ENCODE measurements at regions not wholly inside any gene's neighbourhood (a gene's known extent, or its start where the extent isn't known, plus 50 kb on each side); places are given as distances from the start of the nearest gene placed in this dataset.
"Not testable (repeated sequence)": the region's sequence is repeated elsewhere in the genome, so short reads cannot be mapped to it uniquely, and the experiment has no call there.

DNA sequence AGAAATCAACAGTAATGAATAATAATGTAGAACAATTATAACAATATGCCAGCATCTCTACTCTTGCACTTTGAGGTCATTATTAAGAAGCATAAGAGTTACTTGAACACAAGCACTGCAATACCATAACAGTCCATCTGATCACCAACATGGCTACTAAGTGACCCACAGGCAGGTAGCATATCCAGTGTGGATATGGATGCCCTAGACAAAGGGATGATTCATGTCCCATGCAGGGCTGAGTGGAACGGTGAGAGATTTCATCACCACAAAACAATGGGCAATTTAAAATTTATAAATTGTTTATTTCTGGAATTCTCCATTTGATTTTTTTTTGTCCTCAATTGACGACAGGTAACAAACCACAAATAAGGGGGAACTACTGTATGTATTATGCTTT lies 107.7 kb upstream of the TSC22D2 start:
- no peak for DNase-seq

DNA sequence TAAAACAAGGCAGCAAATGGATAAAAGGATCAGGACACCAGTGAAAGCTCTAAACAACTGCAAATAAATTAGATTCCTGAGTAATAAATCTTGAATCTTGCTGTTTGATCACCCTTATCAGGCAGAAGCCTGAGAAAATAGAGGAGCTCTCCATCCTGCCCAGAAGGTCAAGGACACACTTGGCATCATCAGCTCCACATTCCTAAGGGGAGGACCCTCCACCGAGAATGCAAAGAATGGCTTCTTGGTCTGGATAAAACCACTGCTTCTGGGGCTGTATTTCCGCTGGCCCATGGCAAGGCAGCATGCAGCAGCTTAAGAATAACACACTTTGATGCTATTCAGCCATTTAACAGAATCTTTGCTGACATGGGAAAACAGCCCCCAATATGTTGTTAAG lies 108.9 kb upstream of the TSC22D2 start:
- no peak for DNase-seq

DNA sequence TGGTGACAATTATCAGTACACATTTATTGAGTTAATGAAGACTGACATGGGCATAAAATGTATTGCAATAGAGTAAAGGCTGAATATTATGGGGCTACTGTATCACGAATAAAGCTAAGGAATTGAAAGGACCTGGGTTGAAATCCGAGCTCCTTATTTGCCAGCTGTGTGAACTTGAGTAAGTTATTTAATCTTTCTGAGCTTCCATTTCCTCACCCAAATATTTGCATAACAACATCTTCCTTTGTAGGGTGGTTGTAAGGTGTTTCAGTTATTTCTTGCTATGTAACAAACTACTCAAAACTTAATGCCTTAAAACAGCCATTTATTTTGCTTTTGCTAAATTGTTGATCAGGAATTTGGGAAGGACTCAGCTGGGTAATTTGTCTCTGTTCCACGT lies 111.1 kb upstream of the TSC22D2 start:
- no peak for DNase-seq

DNA sequence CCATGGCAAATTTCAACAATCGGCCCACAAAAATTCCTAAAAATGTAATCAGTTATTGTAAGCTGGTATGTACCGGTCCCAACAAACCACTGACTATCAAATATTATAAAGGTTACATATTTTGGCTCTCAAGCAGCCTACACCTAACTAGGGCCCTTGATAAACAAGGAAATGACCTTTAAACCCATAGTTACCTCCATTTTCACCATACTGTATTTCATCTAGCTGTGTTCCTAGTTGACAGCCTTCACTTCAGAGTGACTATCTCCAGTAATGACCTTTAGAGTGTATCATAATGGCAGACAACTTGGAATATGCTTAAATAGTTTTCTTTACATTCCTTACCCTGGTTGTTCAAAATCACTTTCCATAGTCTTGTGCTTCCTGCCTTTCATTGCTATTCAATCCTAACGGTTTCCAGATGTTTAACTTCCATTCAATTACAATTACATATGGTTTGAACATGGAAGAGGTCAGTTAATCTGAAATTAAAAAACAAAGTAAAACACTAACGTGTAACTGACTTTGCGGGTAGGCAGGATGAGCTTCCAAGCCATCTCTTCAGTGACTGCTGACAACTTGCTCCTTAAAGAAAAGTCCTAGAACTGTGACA lies 111.9 kb upstream of the TSC22D2 start:
- DNase-seq: no peak

DNA sequence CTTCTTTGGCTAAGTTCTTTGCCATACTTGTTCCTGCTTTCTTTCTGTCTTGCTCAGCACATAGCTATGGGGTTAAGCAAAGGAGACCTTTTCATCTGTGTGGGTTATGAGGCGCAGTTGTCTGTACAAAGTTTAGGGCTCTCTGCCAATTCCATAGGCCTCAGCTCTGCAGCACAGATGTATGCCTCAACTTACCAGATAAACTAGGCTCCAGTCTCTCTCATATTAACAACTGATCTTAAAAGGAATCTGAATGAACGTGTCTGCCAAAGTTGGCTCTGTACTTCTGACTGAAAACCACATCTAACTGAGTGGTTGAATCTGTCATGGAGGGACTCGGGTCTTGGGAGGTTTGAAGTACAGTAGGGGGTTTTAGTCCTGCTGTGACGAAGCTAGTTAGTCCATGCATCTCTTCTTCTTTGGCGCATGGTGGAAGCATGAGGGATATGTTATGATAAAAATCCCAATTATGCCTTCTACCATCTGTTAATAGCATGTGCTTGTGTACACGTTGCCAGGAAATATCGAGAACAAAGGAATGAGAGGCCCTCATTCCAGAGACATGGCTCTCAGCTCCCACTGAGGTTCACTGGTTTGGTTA lies 114.6 kb upstream of the TSC22D2 start:
- no peak for DNase-seq

DNA sequence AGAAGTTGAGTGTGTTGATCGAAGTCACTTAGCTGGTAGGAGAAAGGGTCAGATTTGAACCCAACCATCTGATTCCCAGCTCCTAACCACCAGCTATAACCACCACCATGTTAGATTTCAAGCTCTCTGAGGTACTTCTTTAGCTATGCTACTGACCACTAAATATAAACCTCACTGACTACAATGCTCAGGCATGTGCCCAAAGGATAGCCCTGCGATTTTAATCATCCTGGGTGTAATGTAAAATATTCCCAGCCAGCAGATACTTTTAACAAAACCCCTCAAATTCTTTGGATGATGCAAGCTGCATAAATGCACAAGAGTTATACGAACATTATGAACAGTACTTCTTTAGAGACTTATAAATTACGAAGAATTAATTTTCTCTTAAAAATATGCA lies 115.2 kb upstream of the TSC22D2 start:
- DNase-seq: no peak

DNA sequence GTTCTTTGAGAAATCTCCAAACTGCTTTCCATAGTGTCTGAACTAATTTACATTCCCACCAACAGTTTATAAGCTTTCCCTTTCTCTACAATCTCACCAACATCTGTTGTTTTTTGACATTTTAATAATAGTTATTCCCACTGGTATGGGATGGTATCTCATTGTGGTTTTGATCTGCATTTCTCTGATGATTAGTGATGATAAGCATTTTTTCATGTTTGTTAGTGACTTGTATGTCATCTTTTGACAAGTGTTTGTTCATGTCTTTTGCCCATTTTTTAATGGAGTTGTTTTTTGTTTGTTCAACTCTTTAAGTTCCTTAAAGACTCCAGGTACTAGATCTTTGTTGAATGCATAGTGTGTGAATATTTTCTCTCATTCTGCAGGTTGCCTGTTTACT lies 116.6 kb upstream of the TSC22D2 start:
- no peak for DNase-seq

DNA sequence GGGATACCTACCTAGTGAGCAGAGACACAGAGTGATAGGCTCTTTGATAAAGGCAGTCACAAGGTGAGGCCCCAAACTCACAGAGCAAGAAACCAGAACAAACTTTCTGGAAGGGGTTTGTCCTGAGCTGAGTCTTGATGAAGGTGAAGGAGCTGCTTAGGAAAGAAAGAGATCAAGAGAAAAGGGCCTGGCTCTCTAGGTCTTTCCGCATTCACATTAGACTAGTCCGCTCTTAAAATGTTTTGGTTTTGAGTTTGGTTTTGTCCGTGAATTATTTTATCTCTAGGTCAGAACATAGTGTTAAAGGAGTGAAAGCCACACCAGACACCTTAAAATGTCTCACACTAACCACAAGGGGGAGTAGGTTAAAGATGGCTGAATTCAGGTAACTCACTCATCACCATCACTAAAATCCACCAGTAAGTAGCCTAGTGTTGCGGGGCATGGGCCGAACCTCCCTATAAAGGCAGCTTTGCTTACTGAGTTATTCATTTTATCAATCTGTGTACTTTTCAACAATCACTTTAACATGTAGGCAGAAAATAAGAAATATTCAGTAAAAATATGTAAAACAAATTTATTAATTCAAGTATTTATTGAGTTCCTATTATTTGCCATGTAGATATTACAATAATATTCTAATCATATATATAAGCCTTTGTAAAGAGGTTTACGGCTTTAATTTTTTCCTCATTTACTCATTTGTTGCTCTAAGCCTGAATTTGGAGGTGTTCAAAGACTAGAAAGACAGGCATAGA lies 121.5 kb upstream of the TSC22D2 start:
- DNase-seq: no peak

DNA sequence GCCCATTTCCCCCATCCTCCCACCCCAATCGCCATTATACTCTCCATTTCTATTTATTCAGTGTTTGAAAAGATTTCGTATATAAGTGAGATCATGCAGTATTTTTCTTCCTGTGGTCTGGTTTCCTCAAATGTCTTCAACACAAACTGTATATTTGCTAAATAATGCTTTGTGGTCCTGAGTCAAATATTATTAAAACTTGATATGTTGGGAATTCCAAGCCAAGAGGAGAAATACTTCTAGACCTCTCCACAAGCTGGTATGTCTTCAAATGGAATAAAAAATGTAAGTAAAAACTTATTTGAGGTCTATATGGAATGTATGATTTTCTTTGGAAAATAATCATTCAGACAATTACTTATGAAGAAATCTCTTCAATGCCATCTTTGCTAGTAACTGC lies 122.5 kb upstream of the TSC22D2 start:
- no peak for DNase-seq

DNA sequence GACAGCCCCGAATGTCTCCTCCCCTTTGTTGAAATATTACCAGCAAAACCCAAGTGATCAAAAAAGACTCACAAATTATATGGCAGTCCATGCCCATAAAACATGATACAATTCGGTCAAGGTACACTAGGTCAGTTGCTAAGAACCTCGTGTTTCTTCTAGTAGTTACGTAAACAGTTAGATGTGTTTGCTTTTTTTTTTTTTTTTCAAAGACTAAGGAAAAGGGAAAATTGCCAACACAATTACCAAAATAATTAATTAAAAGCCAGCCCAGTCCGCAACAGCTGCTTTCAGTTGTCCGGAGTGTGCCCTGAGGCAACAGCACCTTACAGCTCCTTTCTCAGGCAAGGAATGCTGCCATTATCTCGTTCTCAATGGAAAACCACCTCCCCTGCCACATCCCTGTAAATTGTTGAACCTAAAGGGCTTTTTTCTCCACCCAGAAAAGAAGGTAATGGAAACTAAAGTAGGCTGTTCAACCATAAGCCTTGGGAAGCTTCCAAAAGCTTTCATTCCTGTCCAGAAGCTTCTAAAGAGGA lies 129.2 kb upstream of the TSC22D2 start:
- no peak for DNase-seq

DNA sequence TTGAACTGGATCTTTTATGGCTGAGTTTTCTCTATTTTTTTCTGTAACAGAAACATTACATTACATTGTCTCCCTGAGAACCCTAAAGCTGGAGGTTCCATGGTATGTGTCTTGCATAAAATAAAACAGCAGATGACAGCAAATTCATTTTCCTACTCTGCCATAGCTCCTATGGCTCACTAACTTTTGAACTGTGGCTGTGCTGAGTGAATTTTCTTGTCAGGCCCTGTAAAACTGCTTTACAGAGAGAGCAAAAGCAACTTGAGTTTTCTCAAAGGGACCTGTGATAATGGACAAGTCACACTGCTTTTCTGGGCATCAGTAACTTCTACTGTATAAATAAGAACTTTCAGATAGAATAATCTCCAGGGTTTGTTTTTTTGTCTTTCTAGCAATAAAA lies 129.9 kb upstream of the TSC22D2 start:
- DNase-seq: no peak

DNA sequence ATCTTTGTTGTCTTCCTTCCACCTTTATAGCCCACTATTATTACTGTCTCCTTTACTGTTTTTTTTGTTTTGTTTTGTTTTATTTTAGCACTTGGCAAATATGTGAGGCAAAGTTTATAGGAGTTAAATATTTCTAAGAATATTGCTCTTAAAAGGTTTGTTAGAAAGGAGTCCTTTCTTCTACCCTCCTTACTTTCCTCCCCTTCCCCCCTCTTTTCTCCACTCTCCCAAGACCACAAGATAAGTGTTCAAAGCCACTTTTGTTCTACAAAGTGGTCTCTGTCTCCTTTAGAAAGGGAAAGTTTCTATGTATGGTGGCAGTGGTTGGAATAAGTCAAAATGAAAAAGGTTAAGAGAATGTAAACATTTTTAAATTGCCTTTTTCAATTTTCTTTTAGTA lies 130.7 kb upstream of the TSC22D2 start:
- no peak for DNase-seq

DNA sequence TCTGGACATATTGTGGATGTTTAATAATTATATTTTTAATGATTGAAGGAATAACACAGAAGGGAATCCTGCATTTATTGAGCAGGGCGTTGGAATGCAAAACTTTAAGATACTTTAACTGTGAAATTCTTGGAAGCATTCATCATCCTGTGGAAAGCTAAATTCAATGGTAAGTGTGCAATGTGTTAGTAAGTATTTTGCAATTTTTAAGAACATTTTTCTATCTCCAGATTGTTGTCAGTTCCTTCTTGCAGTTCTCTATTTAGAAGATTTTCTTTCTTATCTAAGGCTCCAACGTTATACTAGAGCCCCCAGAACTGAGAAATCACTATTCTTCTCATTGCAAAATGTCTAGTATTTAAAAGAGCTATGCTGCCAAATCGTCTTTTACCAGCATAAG lies 132.2 kb upstream of the TSC22D2 start:
- no peak for DNase-seq

DNA sequence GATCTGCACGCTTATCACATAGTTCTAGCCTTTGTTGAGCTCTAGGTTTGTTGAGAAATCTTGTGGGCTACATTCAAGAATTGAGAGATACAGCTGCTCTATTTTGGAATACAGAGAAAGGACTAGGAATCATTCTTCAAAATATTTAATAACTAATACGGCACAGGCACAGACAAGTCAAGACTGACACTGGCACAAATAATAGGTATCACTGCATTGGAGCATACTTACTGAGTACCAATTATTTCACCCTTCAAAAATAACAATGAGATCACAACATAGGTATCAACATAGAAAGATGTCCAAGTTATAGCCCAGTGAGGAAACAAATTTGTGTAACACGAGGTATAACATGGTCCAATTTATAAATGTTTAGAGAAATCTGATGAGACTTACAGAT lies 133.7 kb upstream of the TSC22D2 start:
- no peak for DNase-seq

DNA sequence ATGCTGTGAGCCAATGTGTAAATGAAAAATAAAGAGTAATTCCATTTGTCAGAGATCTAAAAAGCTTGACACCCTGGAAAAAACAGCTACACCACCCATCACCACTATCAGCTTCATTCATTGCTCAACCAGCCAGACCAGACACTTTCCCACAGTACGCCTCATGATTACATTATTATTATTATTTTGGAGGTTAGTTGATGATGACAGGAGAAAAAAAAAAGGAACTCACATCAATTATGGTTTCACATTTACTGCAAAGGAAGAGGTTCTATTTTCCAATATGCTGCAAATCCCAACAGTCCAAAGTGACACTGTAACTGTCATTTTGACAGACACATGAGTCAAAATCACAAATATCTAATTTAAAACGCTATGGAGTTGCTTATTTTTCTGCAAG lies 134.7 kb upstream of the TSC22D2 start:
- DNase-seq: no peak

DNA sequence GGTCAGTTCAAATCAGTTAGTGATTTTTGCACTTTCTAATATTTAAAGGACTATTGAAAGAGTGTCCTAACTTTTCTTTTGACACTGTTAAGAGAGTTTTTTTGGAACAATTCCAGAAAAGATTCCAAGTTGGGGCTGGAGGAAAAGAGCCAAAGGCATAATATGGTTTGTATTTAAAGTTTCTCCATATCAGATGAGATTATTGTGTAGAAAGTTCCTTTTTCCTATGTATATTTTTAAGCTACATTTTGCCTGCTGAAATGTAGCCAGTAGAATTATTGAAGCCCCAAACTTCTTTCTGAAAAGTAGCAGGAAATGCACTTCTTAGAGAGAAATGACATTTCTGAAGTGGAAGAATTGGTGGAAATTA lies 136.5 kb upstream of the TSC22D2 start:
- DNase-seq: no peak

DNA sequence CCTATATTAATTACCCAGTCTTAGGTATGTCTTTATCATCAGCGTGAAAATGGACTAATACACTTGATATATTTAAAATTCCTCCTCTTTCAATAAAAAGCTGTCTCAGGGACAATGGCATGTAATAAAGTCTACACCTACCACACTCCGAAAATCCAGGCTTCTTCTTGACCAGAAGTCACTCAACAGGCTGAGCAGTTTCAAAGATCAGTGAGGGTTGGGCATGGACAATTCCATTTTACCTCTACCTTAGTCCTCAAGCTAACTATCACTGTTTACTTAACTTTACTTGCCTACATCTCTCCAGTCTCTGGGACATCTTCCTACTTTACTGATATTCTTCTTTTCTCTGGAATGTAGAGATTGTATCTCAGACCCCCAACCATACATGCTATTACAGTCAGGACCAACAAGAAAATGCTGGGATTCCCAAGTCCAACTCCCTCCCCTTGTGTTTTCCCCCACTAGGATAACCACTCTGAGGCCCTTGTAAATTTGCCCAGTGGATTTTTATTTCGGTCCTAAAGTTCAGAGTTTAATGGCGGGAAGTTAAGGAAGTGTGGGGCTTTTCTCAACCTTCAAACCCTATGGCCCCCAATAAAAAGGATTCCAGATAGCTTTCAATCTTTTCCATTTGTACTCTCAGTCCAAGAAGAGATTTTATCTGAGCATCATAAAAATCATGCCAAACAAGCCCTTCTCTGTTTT lies 137.1 kb upstream of the TSC22D2 start:
- DNase-seq: no peak

DNA sequence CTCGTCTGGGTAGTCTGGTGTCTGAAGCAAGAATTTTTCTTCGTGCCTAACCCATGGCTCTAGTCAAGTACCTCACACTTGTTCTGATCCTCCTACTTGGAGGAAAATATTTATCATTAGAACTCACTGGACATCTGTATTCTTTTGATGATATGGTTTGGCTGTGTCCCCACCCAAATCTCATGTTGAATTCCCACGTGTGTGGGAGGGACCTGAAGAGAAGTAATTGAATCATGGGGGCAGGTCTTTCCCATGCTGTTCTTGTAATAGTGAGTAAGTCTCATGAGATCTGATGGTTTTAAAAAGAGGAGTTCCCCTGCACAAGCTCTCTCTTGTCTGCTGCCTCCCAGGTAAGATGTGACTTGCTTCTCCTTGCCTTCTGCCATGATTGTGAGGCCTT lies 137.7 kb upstream of the TSC22D2 start:
- not testable (repeated sequence) for DNase-seq

DNA sequence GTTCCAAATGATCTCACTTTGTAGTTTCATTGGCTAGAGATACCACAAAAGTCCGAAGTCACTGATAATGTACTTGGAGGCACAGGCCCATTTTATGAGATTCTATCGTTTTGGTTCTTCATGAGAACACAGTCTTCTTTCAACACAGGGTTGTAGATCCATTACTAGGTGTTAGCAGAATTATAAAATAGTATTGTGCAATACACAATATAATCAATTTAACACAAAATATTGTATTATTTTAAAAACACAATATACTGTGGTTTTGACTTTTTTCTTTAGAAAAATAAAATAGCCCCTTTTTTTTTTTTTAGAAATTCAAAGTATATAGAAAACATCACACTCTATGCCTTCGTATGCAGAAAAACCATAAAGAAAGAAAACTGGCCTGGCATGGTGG lies 138.6 kb upstream of the TSC22D2 start:
- no peak for DNase-seq

DNA sequence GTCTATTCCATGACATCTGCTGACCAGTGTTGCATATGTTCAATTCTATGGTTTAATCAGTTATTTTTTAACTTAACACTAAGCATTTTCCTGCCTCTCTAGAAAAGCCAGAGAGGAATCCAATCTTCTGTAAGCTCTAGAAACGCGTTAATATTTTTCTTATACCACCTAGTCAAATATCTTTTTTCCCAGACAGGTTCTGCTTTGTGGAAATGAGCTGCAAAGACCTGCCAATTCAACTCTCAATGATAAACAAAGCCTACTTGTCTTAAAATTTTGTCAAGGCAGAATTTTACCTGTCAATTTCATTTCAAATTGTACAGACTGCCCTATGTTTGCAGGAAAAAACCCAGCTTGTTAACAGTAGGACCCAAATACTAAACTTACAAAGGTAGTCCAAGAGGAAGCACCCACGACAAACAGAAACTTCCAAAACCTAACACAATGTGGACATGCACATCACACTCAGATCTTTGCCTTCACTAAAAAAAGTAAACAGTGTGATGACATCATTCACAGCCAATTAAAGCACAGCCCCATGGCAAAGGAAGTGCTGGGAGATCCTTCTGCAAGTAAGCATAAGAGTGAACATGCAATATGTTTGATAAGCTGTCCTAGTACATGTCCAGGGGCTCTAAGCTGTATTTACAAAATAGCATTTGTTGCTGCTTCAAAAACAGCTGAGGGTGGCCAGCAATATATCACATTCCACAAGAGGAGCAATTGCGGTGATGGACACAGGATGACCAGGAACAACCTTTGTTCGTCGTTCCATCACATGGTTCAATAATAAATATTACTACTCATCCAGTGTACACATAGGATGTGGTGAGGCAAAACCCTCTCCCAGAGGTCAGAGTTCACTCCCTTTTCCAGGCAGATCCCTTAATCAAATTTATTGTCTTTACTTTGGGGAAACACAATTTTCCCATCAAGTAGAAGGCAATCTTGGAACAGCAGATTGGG lies 139.4 kb upstream of the TSC22D2 start:
- no peak for DNase-seq

DNA sequence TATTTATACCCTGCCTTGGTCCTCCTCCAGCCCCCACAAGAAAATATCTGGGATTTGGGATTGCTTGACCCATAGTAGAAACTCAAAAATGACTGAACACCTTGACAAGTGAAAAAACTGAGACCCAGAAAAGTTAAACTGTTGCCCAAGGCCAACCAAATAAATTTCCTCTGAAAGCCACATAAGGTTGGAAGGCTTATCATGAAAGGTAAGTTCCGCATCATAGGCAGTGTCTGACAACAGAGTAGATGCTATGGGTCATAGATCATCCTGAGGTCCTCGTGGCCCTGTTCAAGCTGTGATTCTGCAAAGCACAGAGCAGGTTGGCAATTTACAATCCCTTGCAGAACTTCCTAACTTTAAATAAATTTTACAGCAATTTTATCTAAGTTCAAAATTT lies 140.8 kb upstream of the TSC22D2 start:
- DNase-seq: no peak

DNA sequence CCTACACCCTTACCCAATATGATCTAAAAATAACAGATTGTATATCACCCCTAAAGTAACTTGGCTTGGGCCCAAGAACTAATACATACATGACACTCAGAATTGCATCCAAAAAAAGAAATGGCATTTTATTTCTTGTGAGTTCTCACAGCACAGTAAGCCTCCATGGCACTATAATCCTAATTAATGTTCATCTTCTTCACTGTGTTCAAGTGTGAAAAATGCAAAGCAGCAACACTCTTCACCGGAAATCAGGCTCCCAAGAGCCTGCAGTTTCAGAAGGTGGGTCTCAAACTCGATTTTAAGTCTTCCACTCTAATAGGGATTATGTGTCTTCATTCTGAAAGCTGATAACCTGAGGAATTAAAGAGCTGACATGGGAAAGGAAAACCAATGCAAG lies 142.8 kb upstream of the TSC22D2 start:
- DNase-seq: no peak

All from T-helper 9 cell (primary cell).